ENCODE measurements at regions not wholly inside any gene's neighbourhood (a gene's known extent, or its start where the extent isn't known, plus 50 kb on each side); places are given as distances from the start of the nearest gene placed in this dataset.

DNA sequence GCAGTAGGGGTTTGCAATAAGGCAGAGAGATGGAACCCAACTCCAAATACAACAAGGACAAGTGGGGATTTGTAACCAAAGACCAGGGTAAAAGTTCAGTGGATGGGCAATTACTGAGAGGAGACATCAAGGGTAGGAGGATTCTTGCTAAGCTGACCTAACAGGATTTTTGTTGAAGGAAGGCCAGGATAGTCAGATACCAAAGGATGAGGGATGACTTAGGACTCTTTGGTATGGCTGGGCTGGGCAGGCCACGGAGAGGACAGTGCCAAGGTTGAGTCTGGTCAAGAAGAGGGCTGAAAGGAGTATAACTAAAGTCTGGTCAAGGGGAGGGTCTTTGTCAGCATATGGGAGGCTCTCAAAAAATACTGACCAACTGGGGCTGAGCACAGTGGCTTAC is 85.3 kb upstream of the UBE2E2 start:
- no peaks in the 10 kb centered on the region for H3K27me3 ChIP-seq (ENCODE audit: control insufficient read depth in 2 of 2, insufficient read depth in 2 of 2, low read length in 2 of 2)

More for the DNA sequence above, 85.3 kb upstream of the UBE2E2 start:
- ATAC-seq (no peak), FAIRE-seq (no peak), DNase-seq (ENCODE audit: extremely low read depth in 1 of 4, low spot score in 3 of 4) (no peak)
- Histone ChIP-seq H3K79me2 (ENCODE audit: control insufficient read depth, insufficient read depth, low read length) (no peaks in the 10 kb centered on the region), H3K9me1 (ENCODE audit: control insufficient read depth, insufficient read depth, low read length) (no peaks in the 10 kb centered on the region), H2AFZ (ENCODE audit: low read depth, low read length) (no peak overlapping the region), H4K20me1 (replicated peaks; ENCODE audit: control insufficient read depth, insufficient read depth, low read length) (no peaks in the 10 kb centered on the region), H3K9ac (ENCODE audit: insufficient read depth in 1 of 2, low read depth in 2 of 2, low read length in 2 of 2) (no peak overlapping the region), H3K36me3 (ENCODE audit: control insufficient read depth, insufficient read depth, low read length) (no peaks in the 10 kb centered on the region), H3K4me2 (ENCODE audit: insufficient read depth, low read length) (no peak overlapping the region), H3K27ac (ENCODE audit: extremely low read depth, low read depth, low read length) (no peak overlapping the region), H3K9me3 (replicated peaks; ENCODE audit: control insufficient read depth, insufficient read depth, low read depth, low read length) (no peaks in the 10 kb centered on the region), H3K4me1 (replicated peaks in 1 of 2; ENCODE audit: control insufficient read depth in 2 of 2, insufficient read depth in 2 of 2, low read length in 2 of 2) (no peaks in the 10 kb centered on the region), H3K4me3 (no peak overlapping the region)
- no peak for TF ChIP-seq XRCC3 (IDR thresholded peaks at IDR 0.05)
- no peak for TF ChIP-seq STAG1 (CRISPR knock-in tag; IDR thresholded peaks at IDR 0.05; ENCODE audit: borderline replicate concordance)
- TF ChIP-seq ZNF24 (IDR thresholded peaks at IDR 0.05), result no peak
- TF ChIP-seq ZNF717 (CRISPR knock-in tag; IDR thresholded peaks at IDR 0.05), result no peak
- TF ChIP-seq, protein P1, sequence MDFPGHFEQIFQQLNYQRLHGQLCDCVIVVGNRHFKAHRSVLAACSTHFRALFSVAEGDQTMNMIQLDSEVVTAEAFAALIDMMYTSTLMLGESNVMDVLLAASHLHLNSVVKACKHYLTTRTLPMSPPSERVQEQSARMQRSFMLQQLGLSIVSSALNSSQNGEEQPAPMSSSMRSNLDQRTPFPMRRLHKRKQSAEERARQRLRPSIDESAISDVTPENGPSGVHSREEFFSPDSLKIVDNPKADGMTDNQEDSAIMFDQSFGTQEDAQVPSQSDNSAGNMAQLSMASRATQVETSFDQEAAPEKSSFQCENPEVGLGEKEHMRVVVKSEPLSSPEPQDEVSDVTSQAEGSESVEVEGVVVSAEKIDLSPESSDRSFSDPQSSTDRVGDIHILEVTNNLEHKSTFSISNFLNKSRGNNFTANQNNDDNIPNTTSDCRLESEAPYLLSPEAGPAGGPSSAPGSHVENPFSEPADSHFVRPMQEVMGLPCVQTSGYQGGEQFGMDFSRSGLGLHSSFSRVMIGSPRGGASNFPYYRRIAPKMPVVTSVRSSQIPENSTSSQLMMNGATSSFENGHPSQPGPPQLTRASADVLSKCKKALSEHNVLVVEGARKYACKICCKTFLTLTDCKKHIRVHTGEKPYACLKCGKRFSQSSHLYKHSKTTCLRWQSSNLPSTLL (IDR thresholded peaks at IDR 0.05), result no peak
- no peak for TF ChIP-seq HNRNPK (IDR thresholded peaks at IDR 0.05; ENCODE audit: low read depth, low read length, poor library complexity, severe bottlenecking)
- no peak for TF ChIP-seq MGA (IDR thresholded peaks at IDR 0.05)
- TF ChIP-seq SMARCA5 (IDR thresholded peaks at IDR 0.05), result no peak
- no peak for TF ChIP-seq IRF9 (tag; IDR thresholded peaks at IDR 0.05)
- TF ChIP-seq ZNF76 (CRISPR knock-in tag; IDR thresholded peaks at IDR 0.05; ENCODE audit: borderline replicate concordance), result no peak
- no peak for TF ChIP-seq MTA2 (IDR thresholded peaks at IDR 0.05; ENCODE audit: low read depth)
- in situ Hi-C loops (cut with MboI) (no loop called here), intact Hi-C loops (cut with micrococcal nuclease) (no loop called here)
- 0% methylated on average over 1 of the region's 1 CpG for WGBS (ENCODE audit: insufficient coverage, low coverage, missing lambda C conversion rate)
- ChIA-PET POLR2A (no interaction called here), CTCF (ENCODE audit: low intra/inter-chr PET ratio) (no interaction called here)
- no TSS peak for BruUV-seq (replicated peaks)
